Liver (tissue), 8 donors: ENCODE measurements at regions not wholly inside any gene's neighbourhood (a gene's known extent, or its start where the extent isn't known, plus 50 kb on each side); places are given as distances from the start of the nearest gene placed in this dataset.

ENCODE experiments used
- DNase-seq: peaks from one replicate; pipeline ENCODE4 v3.0.0-alpha.2; 2017; ENCODE audit warnings: low spot score
- H3K27ac ChIP-seq, 2 donors: one replicate each; pipeline ENCODE4 v1.7.0; 2013; ENCODE audit warnings: inconsistent platforms in 2 of 2, low read length in 2 of 2, control low read depth in 1 of 2, low read depth in 1 of 2, mild to moderate bottlenecking in 1 of 2
- H3K27me3 ChIP-seq, 4 donors: one replicate each; pipeline versions ENCODE4 v1.6.1 to v1.7.0; 2013; ENCODE audit warnings: low read length in 3 of 4, inconsistent platforms in 1 of 4, mild to moderate bottlenecking in 1 of 4, moderate library complexity in 1 of 4; ENCODE audit not compliant: control insufficient read depth in 4 of 4, insufficient read depth in 4 of 4
- H3K36me3 ChIP-seq, 4 donors: one replicate each; pipeline versions ENCODE4 v1.6.1 to v1.7.0; 2013; ENCODE audit warnings: low read length in 3 of 4, mild to moderate bottlenecking in 3 of 4, low read depth in 1 of 4, moderate library complexity in 1 of 4; ENCODE audit not compliant: control insufficient read depth in 4 of 4, insufficient read depth in 3 of 4
- H3K4me1 ChIP-seq, 4 donors: one replicate each; pipeline versions ENCODE4 v1.6.1 to v1.7.0; 2013; ENCODE audit warnings: low read length in 3 of 4, mild to moderate bottlenecking in 3 of 4, moderate library complexity in 1 of 4; ENCODE audit not compliant: control insufficient read depth in 4 of 4, insufficient read depth in 4 of 4
- H3K4me3 ChIP-seq, 3 donors: one replicate each; pipeline versions ENCODE4 v1.6.1 to v1.7.0; 2013; ENCODE audit warnings: low read length in 3 of 3, control low read depth in 1 of 3, low read depth in 1 of 3, mild to moderate bottlenecking in 1 of 3
- H3K9ac ChIP-seq, 2 donors: one replicate each; pipeline ENCODE4 v1.7.0; 2013; ENCODE audit warnings: low read length in 2 of 2, mild to moderate bottlenecking in 2 of 2, moderate library complexity in 2 of 2, control low read depth in 1 of 2, low read depth in 1 of 2
- H3K9me3 ChIP-seq, 4 donors: one replicate each; pipeline versions ENCODE4 v1.6.1 to v1.7.0; 2013; ENCODE audit warnings: low read length in 3 of 4; ENCODE audit not compliant: control insufficient read depth in 4 of 4
- EGR1 ChIP-seq, 2 donors: IDR thresholded peaks; 2 replicates each; pipeline ENCODE4 v1.6.1; 2016 to 2018; ENCODE audit warnings: antibody characterized with exemption in 2 of 2, low read depth in 2 of 2
- FOXA1 ChIP-seq: IDR thresholded peaks from 2 replicates; pipeline ENCODE4 v1.6.1; 2016; ENCODE audit warnings: antibody characterized with exemption
- GABPA ChIP-seq, 2 donors: IDR thresholded peaks in 1 of 2; conservative IDR thresholded peaks in 1 of 2; 2 replicates each; pipeline ENCODE4 v1.6.1; 2016; ENCODE audit warnings: antibody characterized with exemption in 2 of 2, mild to moderate bottlenecking in 1 of 2, moderate library complexity in 1 of 2
- HNF4A ChIP-seq, 2 donors: conservative IDR thresholded peaks; 2 replicates each; pipeline ENCODE4 v1.6.1; 2016; ENCODE audit warnings: antibody characterized with exemption in 2 of 2, mild to moderate bottlenecking in 2 of 2
- HNF4G ChIP-seq: IDR thresholded peaks from 2 replicates; pipeline ENCODE4 v1.6.1; 2016; ENCODE audit warnings: antibody characterized with exemption
- MAX ChIP-seq: IDR thresholded peaks from 2 replicates; pipeline ENCODE4 v1.6.1; 2016; ENCODE audit warnings: antibody characterized with exemption
- NR2F2 ChIP-seq: IDR thresholded peaks from 2 replicates; pipeline ENCODE4 v1.6.1; 2016; ENCODE audit warnings: antibody characterized with exemption
- RAD21 ChIP-seq, 2 donors: IDR thresholded peaks; 2 replicates each; pipeline ENCODE4 v1.6.1; 2016; ENCODE audit warnings: antibody characterized with exemption in 2 of 2, mild to moderate bottlenecking in 2 of 2
- RXRA ChIP-seq, 2 donors: IDR thresholded peaks; 2 replicates each; pipeline ENCODE4 v1.6.1; 2017 to 2018; ENCODE audit warnings: antibody characterized with exemption in 2 of 2, mild to moderate bottlenecking in 1 of 2
- SP1 ChIP-seq: IDR thresholded peaks from 2 replicates; pipeline ENCODE4 v1.6.1; 2018; ENCODE audit warnings: antibody characterized with exemption, mild to moderate bottlenecking
- TAF1 ChIP-seq: conservative IDR thresholded peaks from 2 replicates; pipeline ENCODE4 v1.6.1; 2016; ENCODE audit warnings: antibody characterized with exemption, mild to moderate bottlenecking
- ZBTB33 ChIP-seq: IDR thresholded peaks from 2 replicates; pipeline ENCODE4 v1.6.1; 2016; ENCODE audit warnings: antibody characterized with exemption
- WGBS: extraction: QIAGEN DNeasy Blood & Tissue Kit; methylation state at CpG from one replicate; pipeline ENCODE4 v1.1.7; 2013; 5-methylcytosine and 5-hydroxymethylcytosine counted together
- TF ChIP-seq, protein P1 (sequence below): IDR thresholded peaks from 2 replicates; pipeline ENCODE4 v1.6.1; 2016; ENCODE audit warnings: antibody characterized with exemption, mild to moderate bottlenecking
- TF ChIP-seq, protein P2 (sequence below): fragments of 150-350 bp; IDR thresholded peaks from 2 replicates; pipeline ENCODE4 v1.5.1; 2017; ENCODE audit warnings: improper control_type of control experiment, low read depth, low read length; ENCODE audit not compliant: missing input control
- donor health status: healthy.
- donor health status: healthy.
- donor health status: healthy.
- donor health status: healthy.
- donor health status: healthy.

DNA sequence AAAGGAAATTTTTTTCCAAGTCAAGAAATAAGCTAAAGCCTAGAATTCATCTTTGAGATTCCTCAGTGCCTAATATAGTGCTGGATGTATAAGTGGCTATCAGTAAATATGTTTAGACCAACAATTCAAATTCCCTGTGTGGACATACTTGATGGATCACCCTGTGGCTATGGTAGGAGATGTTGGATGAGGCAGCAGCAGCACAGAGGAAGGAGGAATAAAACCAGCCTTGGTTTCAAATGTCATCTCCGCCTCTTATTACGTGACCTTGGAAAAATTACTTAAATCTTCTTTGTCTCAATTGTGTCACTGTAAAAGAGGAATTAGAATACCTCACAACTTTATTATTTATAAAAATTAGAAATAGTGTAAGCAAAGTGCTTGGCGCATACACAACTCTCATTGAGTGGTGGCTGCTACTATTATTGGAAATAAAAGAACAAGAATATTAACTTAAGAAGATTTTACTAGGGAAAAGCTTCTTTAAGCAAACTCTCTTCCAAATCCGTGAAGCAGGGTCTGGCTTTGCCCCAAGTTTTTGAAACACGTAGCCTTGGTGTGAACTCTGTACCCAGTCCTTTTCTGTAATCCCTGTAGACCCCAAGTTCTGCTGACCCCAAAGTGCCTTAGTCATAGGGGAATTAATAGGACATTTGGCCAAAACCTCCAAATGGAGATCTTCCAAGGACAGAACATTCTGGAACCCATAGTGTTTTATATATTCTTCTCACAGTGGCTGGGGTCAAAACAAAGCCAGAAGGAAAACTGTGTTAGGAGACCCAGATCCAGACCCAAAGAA lies 283.8 kb downstream of the PTEN start:
- no peak for DNase-seq
- WGBS = 73% methylated on average over 5 of the region's 5 CpGs
- Histone ChIP-seq H3K4me3 (no peak overlapping the region), H3K27ac (no peak overlapping the region), H3K9ac (no peak overlapping the region), H3K4me1 (no peaks in the 10 kb centered on the region), H3K36me3 (no peaks in the 10 kb centered on the region), H3K27me3 (no peaks in the 10 kb centered on the region), H3K9me3 (no peaks in the 10 kb centered on the region)
- TF ChIP-seq, protein P1, sequence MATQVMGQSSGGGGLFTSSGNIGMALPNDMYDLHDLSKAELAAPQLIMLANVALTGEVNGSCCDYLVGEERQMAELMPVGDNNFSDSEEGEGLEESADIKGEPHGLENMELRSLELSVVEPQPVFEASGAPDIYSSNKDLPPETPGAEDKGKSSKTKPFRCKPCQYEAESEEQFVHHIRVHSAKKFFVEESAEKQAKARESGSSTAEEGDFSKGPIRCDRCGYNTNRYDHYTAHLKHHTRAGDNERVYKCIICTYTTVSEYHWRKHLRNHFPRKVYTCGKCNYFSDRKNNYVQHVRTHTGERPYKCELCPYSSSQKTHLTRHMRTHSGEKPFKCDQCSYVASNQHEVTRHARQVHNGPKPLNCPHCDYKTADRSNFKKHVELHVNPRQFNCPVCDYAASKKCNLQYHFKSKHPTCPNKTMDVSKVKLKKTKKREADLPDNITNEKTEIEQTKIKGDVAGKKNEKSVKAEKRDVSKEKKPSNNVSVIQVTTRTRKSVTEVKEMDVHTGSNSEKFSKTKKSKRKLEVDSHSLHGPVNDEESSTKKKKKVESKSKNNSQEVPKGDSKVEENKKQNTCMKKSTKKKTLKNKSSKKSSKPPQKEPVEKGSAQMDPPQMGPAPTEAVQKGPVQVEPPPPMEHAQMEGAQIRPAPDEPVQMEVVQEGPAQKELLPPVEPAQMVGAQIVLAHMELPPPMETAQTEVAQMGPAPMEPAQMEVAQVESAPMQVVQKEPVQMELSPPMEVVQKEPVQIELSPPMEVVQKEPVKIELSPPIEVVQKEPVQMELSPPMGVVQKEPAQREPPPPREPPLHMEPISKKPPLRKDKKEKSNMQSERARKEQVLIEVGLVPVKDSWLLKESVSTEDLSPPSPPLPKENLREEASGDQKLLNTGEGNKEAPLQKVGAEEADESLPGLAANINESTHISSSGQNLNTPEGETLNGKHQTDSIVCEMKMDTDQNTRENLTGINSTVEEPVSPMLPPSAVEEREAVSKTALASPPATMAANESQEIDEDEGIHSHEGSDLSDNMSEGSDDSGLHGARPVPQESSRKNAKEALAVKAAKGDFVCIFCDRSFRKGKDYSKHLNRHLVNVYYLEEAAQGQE = no peak
- TF ChIP-seq HNF4A (conservative IDR thresholded peaks at IDR 0.05) (peak in 1 of 2 donors; percentile 18), SP1 (peak; percentile 37), RAD21 (IDR thresholded peaks at IDR 0.05) (peak in 1 of 2 donors; percentile 36), NR2F2 (peak; percentile 93), ZBTB33 (no peak), RXRA (IDR thresholded peaks at IDR 0.05) (peak in 1 of 2 donors; percentile 55)

DNA sequence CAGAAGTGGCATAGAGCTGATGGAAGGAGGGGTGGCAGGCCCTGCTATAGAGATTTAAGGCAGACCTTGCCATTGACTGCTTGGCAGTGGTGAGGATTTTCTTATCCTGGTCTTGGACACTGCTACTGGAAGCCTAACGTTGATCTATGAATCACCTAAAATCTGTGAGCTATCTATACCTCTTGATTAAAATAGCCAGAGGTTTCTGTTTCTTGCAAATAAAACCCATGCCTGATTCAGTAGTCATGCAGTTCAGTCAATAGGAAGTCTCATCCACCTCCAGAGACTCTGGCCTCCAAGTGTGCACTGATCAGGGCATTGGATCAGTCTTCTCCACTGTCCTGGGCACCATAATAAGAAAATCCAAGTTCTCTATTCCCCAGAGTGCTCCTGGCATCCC lies 286.5 kb downstream of the PTEN start:
- TF ChIP-seq, protein P2, sequence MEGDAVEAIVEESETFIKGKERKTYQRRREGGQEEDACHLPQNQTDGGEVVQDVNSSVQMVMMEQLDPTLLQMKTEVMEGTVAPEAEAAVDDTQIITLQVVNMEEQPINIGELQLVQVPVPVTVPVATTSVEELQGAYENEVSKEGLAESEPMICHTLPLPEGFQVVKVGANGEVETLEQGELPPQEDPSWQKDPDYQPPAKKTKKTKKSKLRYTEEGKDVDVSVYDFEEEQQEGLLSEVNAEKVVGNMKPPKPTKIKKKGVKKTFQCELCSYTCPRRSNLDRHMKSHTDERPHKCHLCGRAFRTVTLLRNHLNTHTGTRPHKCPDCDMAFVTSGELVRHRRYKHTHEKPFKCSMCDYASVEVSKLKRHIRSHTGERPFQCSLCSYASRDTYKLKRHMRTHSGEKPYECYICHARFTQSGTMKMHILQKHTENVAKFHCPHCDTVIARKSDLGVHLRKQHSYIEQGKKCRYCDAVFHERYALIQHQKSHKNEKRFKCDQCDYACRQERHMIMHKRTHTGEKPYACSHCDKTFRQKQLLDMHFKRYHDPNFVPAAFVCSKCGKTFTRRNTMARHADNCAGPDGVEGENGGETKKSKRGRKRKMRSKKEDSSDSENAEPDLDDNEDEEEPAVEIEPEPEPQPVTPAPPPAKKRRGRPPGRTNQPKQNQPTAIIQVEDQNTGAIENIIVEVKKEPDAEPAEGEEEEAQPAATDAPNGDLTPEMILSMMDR = no peak
- TF ChIP-seq HNF4G (no peak), FOXA1 (no peak), EGR1 (IDR thresholded peaks at IDR 0.05; ENCODE audit: low read depth in 2 of 2) (no peak), GABPA (IDR thresholded peaks at IDR 0.05 in 1 of 2, conservative IDR thresholded peaks at IDR 0.05 in 1 of 2) (no peak), RXRA (IDR thresholded peaks at IDR 0.05) (no peak), ZBTB33 (no peak), TAF1 (no peak), MAX (no peak), SP1 (no peak), RAD21 (IDR thresholded peaks at IDR 0.05) (no peak)

More for the DNA sequence above, 286.5 kb downstream of the PTEN start:
- Histone ChIP-seq H3K4me3 (no peak overlapping the region), H3K9ac (no peak overlapping the region), H3K4me1 (no peaks in the 10 kb centered on the region), H3K27ac (no peak overlapping the region), H3K36me3 (no peaks in the 10 kb centered on the region), H3K27me3 (no peaks in the 10 kb centered on the region), H3K9me3 (no peaks in the 10 kb centered on the region)
- DNase-seq = no peak
- 86% methylated on average over 1 of the region's 1 CpG for WGBS
